Nephron (organoid): ENCODE measurements at regions not wholly inside any gene's neighbourhood (a gene's known extent, or its start where the extent isn't known, plus 50 kb on each side); places are given as distances from the start of the nearest gene placed in this dataset.
A peak's percentile ranks its signal among the peaks of the same experiment; 100 is the strongest.

Experiments used
- H3K27ac Mint-ChIP-seq, 3 experiments: 2 replicates each; pipeline ENCODE4 v1.8.0; 2020; ENCODE audit warnings: mixed read lengths in 3 of 3, mild to moderate bottlenecking in 2 of 3, moderate library complexity in 1 of 3
- H3K27me3 Mint-ChIP-seq: 2 replicates; pipeline ENCODE4 v1.8.0; 2021; ENCODE audit warnings: low read depth, mild to moderate bottlenecking, moderate library complexity, mixed read lengths
- H3K36me3 Mint-ChIP-seq: 2 replicates; pipeline ENCODE4 v1.8.0; 2020; ENCODE audit warnings: low read depth, mixed read lengths
- H3K4me1 Mint-ChIP-seq: 2 replicates; pipeline ENCODE4 v1.8.0; 2020; ENCODE audit warnings: mixed read lengths
- H3K4me3 Mint-ChIP-seq, 3 experiments: 2 replicates each; pipeline ENCODE4 v1.8.0; 2020; ENCODE audit warnings: mild to moderate bottlenecking in 3 of 3, mixed read lengths in 3 of 3, moderate library complexity in 2 of 3
- H3K9me3 Mint-ChIP-seq: 2 replicates; pipeline ENCODE4 v1.8.0; 2020; ENCODE audit warnings: mixed read lengths
- CTCF ChIP-seq, 3 experiments: fragments of 200-600 bp; sonication (generic); IDR thresholded peaks; one replicate each; pipeline ENCODE4 v1.5.0; 2021; ENCODE audit warnings: antibody characterized with exemption in 3 of 3; ENCODE audit not compliant: unreplicated experiment in 3 of 3

- H3K27me3 Mint-ChIP-seq: no peaks in the 10 kb centered on the region
- TF ChIP-seq CTCF (IDR thresholded peaks at IDR 0.05; ENCODE audit: unreplicated experiment in 3 of 3): no peak
- no peaks in the 10 kb centered on the region for H3K36me3 Mint-ChIP-seq
- H3K4me3 Mint-ChIP-seq: no peak overlapping the region
- H3K9me3 Mint-ChIP-seq: peaks cover 18% of the 10 kb centered on the region
- H3K4me1 Mint-ChIP-seq: no peaks in the 10 kb centered on the region
- H3K27ac Mint-ChIP-seq: no peak overlapping the region
Measured at GRCh38 chrX:40340116-40340515, 240.7 kb upstream of the ATP6AP2 start.

- H3K36me3 Mint-ChIP-seq: no peaks in the 10 kb centered on the region
- no peak overlapping the region for H3K27ac Mint-ChIP-seq
- peaks cover 5% of the 10 kb centered on the region for H3K4me1 Mint-ChIP-seq
- H3K9me3 Mint-ChIP-seq: peaks cover 13% of the 10 kb centered on the region
- TF ChIP-seq CTCF (IDR thresholded peaks at IDR 0.05; ENCODE audit: unreplicated experiment in 3 of 3): no peak
- H3K4me3 Mint-ChIP-seq: no peak overlapping the region
- no peaks in the 10 kb centered on the region for H3K27me3 Mint-ChIP-seq
Measured at GRCh38 chrX:40333344-40333743, 235.6 kb upstream of the BCOR start.

- Mint-ChIP-seq H3K4me3 (no peak overlapping the region), H3K27me3 (no peaks in the 10 kb centered on the region), H3K4me1 (peaks cover 6% of the 10 kb centered on the region), H3K9me3 (peaks cover 13% of the 10 kb centered on the region), H3K36me3 (no peaks in the 10 kb centered on the region), H3K27ac (no peak overlapping the region)
- no peak for TF ChIP-seq CTCF (IDR thresholded peaks at IDR 0.05; ENCODE audit: unreplicated experiment in 3 of 3)
Measured at GRCh38 chrX:40331762-40332161, 234.0 kb upstream of the BCOR start.

GRCh38 chrX:40331353-40331752, 233.6 kb upstream of the BCOR start:
- Mint-ChIP-seq H3K27ac (no peak overlapping the region), H3K9me3 (peaks cover 14% of the 10 kb centered on the region), H3K4me3 (no peak overlapping the region), H3K36me3 (no peaks in the 10 kb centered on the region), H3K4me1 (peaks cover 6% of the 10 kb centered on the region), H3K27me3 (no peaks in the 10 kb centered on the region)
- TF ChIP-seq CTCF (IDR thresholded peaks at IDR 0.05; ENCODE audit: unreplicated experiment in 3 of 3): no peak

GRCh38 chrX:40329616-40330015, 231.9 kb upstream of the BCOR start:
- no peak for TF ChIP-seq CTCF (IDR thresholded peaks at IDR 0.05; ENCODE audit: unreplicated experiment in 3 of 3)
- Mint-ChIP-seq H3K4me3 (no peak overlapping the region), H3K9me3 (peaks cover 15% of the 10 kb centered on the region), H3K36me3 (no peaks in the 10 kb centered on the region), H3K4me1 (peaks cover 6% of the 10 kb centered on the region), H3K27ac (no peak overlapping the region), H3K27me3 (no peaks in the 10 kb centered on the region)

- peaks cover 11% of the 10 kb centered on the region for H3K9me3 Mint-ChIP-seq
- no peak overlapping the region for H3K4me3 Mint-ChIP-seq
Measured at GRCh38 chrX:40327085-40327484, 229.3 kb upstream of the BCOR start.

More at GRCh38 chrX:40327085-40327484, 229.3 kb upstream of the BCOR start:
- peak overlapping the region in 1 of 3 experiments; percentile 87 for H3K27ac Mint-ChIP-seq
- H3K36me3 Mint-ChIP-seq: no peaks in the 10 kb centered on the region
- no peaks in the 10 kb centered on the region for H3K27me3 Mint-ChIP-seq
- TF ChIP-seq CTCF (IDR thresholded peaks at IDR 0.05; ENCODE audit: unreplicated experiment in 3 of 3): no peak
- peaks cover 6% of the 10 kb centered on the region for H3K4me1 Mint-ChIP-seq
